Inflammatory macrophage treated with lipopolysaccharide for 4 hours (primary cell): ENCODE measurements at regions not wholly inside any gene's neighbourhood (a gene's known extent, or its start where the extent isn't known, plus 50 kb on each side); places are given as distances from the start of the nearest gene placed in this dataset.

Experiments
- DNase-seq: peaks from one replicate; pipeline ENCODE4 v3.0.0-alpha.2; 2020

DNA sequence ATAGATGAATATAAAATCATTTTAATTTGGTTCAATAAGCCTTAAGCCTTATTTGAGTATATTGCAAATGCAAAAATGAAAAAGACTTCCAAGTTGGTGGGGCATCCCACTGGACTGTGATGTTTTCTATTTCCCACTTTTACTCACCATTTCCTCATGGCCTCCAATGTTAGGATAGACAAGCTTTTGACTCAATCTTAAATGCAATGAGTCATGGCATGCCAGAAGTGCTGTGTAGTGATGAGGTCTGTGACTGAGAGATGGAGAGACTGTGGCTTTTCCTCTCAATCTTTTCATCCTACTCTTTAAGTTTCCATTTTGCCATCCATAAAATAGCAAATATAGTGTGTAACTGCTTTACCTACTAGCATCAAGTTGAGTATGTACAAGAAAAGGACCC lies 1401.2 kb upstream of the CELF4 start:
- DNase-seq, result no peak

DNA sequence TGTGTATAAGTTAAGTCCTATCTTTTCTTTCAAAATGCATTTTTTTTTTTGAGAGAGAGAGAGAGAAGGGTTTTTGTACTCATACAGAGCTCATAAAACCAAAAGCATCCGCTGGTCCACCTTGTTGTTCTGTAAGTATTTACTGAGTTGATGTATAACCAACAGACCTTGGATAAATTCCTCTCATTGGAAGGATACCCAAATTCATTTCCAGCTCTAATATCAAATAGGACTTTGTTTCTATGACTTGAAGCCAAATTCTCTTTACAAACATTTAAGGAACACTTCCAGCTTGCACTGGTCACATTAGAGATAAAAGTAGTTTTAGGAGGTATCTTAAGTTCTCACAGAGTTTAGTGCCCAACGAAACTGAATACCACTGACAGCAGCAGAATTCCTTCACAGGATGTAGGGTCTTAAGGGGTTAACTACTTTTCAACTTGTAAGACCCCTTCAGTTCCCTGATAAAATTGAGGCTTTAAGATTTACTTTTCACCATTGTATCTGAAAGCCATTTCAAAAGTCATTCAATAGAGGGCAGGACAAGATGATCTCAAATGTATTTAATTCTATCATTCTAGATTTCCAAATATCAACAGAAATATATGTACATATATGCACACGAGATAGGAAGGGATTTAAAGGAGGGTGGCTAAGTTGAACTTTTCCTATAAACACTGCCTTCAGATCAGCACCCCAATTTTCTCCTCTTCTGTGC lies 1398.5 kb upstream of the CELF4 start:
- DNase-seq, result no peak

DNA sequence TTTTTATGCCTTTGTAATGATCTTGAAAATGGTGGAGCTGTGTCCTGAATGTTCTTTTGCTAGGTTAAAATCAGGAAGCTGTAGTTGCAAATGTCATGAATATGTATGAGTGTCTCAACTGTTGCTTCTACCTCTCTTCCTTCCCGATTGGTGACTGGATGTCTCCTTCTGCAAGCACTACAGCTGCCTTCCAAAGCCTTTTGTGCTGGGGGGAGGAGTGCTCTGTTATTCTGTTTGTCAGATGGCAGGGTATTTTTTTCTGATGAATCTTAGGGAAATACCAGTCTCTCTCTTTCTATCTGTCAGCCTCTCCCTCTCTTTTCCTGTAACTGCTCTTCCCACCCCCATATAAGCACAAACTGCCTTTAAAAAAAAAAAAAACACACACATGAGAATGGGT lies 1396.3 kb upstream of the CELF4 start:
- DNase-seq, result no peak

DNA sequence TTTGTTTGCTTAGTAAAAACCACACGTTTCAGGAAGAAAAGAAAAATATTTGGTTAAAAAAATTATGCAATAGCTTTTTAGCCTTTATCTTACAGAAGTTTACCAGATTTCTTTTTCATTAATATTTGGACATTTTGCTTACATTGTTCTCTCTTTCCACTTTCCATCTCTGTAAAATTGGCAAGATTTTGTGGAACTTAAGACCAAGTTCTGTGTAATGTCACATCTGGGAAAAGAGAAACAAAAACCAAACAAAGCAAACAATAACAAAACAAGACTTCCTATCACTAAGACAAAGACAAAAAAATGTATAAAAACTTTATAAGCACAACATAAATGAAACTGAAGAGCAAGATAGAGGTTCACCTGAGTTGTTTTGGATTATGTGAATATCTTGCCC lies 1392.1 kb upstream of the CELF4 start:
- DNase-seq, result no peak

DNA sequence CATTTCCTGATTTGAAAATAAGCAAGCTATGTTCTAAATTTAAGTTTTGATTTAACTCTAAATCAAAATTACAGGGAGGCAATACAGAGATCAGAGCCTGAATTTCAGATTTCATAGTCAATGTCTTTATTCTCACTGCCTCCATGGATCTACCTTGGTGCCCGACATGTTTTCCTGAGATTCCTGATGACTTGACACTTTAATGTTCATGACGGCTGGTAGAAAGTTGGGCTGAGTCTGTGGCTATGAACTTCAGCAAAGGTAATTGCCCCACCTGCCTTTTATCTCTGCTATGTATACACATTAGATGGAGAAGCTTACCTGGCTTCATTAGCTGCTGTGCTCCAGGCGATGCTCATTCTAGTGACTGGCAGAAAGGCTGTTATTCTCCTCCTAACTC lies 1390.5 kb upstream of the CELF4 start:
- no peak for DNase-seq

- DNase-seq, result no peak
These were observed 1386.0 kb upstream of the CELF4 start for GRCh38 chr18:38951633-38952032.

DNA sequence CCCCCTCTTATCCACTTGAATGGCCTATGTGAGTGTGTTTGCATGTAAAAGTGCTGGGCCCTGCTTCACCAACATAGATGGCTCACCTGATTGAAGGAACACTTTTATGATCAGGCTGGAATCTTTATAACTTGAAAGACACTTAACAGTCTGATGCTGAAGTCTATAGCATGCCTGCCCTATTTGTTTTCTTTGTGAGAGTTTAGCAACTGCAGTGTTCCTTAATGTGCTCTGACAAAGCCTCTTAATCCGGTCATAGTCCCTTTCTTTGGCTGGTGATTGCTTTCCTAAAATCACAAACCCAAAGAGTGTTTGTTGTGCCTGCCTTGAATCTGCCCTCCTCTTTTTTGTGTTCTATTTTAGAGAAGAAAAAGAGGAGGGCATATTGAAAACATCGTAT lies 1382.8 kb upstream of the CELF4 start:
- DNase-seq, result no peak

- no peak for DNase-seq
These were observed 1378.9 kb upstream of the CELF4 start for GRCh38 chr18:38944446-38945024.

DNA sequence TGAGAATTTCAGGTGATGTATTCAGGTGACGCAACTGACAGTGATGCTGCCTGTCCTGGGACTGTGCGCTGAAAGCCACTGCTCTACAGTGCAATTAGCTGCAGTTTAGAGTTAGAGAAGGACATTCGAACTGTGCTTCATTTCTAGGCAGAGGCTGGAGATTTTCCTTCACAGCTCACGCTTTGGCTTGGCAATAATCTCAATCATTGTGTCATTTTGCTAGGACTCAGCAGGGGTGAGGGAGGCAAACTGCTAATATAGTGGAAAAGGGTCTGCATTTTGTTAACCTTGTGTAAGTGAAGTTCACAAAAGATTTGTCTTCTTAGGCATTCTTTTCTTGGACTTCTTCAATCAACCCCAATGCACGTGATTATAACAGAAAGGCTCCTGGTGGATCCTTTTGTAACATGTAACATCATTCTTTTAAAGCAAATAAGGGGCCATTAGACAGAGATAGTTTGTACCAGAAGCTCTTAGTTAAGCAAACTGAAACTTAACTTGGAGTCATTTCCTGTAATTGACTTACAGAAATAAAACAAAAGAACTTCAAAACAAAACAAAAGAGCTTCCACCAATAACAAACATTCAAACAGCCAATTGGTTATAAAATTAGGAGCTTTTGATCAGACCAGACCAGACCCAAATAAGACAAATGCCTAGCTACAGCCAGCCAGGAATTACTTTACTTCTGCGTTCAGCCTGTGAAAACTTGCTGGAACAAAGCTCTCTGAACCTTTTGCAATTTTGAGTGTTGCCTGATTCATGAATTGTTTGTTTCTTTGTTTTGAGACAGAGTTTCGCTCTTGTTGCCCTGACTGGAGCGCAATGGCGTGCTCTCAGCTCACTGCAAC lies 1376.3 kb upstream of the CELF4 start:
- no peak for DNase-seq

GRCh38 chr18:38940863-38941531 lies 1375.4 kb upstream of the CELF4 start:
- DNase-seq, result peak; percentile 97

DNA sequence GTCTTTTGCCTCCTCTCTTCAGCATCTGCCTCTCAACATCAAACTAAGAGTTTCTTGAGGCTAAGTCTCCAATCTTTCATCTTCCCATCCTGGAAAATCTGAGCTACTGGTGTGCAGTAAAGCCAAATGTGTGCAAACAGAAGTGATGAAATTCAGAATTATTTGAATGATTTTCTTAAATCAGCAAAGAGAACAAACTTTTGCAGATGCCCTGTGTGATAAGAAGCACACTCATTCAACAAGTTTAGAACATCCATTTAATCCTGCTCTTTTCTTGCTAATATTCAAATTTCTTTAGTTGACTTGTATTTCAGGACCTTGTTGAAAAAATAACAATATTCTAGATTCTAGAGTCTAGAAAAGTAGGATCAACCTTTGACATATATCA lies 1374.9 kb upstream of the CELF4 start:
- DNase-seq, result no peak

- no peak for DNase-seq
These were observed 1368.4 kb upstream of the CELF4 start for GRCh38 chr18:38933910-38934510.

DNA sequence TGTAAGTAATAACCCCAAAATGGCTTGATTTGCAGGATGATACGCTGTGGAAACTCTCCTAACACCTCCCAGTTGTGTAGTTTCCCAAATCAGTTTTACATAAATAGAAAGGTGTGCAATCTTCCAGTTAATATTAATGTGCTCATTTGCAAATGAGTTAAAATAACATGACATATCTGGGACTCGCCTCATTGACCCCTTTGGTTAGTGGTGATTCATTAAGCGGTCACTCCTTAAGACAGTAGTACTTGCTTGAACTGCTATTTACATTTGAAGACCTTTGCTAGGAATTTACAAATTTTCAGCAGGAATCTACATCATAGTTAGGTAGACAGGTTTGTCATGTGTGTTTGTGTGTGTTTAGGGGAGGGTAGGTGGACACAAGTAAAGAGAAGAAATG lies 1367.7 kb upstream of the CELF4 start:
- DNase-seq, result no peak

DNA sequence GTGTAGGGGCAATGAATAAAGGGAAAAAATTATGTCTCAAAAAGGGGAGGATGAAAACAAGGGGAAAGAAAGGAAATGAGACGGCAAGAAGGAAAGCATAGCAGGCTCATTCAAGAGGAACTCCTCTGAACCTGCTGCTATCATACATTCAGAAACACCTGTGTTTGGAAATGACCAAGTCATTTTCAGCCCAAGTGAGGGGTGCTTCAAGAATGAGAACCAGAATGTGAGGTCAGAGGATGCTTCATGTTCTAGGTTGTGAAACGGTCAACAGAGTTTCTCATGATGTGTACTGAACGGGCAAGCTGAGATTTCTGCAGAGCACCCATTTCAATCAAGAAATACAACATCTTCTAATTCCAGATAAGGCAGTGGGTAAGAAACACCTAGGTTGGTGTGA lies 1367.2 kb upstream of the CELF4 start:
- no peak for DNase-seq

DNA sequence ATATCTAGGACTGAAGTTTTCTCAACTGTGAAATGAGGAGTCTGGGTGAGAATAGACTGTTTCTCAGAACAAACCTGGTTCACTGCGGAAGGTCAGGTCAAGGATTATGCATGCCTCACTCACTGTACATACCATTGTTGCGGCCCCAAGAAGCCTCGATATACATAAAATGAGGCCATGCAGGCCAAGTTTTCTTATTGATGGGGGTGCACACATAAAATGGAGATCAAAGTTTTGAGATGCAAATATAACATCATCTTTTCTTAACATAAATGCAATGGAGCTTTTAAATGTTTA lies 1366.1 kb upstream of the CELF4 start:
- DNase-seq, result no peak

- no peak for DNase-seq
These were observed 1365.5 kb upstream of the CELF4 start for GRCh38 chr18:38930881-38931753.

GRCh38 chr18:38923540-38923939 lies 1357.9 kb upstream of the CELF4 start:
- DNase-seq, result no peak

- DNase-seq, result no peak
These were observed 1357.5 kb upstream of the CELF4 start for GRCh38 chr18:38923126-38923525.

DNA sequence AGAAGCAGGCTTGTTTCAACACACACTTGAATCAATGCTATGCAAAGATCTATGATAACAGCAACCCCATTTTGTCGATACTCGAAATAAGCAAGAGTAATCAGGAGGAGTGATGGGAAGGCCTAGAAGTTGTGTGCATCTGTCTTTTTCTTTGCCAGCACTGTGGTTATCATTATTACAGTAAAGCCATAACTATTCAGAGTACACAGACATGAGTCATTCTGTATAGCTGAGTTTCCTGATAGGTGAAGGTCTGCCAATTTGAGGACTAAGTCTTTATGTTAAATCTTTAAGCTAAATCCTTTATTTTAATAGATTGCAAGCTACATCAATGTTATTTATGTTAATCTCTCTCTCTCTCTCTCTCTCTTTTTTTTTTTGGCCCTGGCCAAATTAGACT lies 1344.4 kb upstream of the CELF4 start:
- no peak for DNase-seq

DNA sequence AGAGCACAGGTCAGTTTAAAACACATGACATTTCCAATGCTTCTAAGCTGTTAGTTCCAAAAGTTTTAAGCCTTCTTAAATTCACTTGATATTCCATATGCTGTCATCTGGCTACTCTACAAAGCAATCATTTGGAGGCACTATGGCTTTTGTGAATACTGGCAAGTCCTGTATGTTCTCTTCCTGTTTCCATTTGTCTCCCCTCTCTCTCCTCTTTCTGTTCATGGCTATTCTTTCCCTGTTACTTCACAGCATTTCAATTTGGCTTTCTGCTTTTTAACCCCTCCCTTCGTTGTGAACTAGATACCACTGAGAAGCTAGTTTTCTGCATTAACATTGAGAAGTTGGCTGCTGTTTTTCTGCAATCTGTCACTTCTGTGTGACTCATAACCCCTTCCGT lies 1337.2 kb upstream of the CELF4 start:
- no peak for DNase-seq

DNA sequence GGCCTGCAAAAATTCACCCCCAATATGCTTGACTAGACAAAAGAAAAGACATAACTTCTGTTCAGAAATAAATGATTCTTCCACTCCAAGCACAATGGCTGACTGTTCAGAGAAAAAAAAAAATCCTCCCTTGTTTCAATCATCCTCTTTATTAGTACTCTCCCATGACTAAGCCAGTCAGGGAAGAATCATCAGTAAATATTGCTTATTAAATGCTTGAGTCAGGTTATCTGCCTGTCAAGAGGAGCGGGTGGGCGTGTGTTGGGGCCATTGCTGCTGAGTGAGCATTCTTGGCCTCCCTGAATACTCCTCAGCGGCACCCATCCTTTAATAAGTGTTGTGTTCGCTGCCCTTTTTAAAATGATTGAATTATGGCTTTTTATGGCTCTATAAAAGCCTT lies 1334.8 kb upstream of the CELF4 start:
- DNase-seq, result no peak

- DNase-seq, result no peak
These were observed 1334.4 kb upstream of the CELF4 start for GRCh38 chr18:38900031-38900430.
